ENCODE measurements at regions not wholly inside any gene's neighbourhood (a gene's known extent, or its start where the extent isn't known, plus 50 kb on each side); places are given as distances from the start of the nearest gene placed in this dataset.
A peak's percentile ranks its signal among the peaks of the same experiment; 100 is the strongest.

DNA sequence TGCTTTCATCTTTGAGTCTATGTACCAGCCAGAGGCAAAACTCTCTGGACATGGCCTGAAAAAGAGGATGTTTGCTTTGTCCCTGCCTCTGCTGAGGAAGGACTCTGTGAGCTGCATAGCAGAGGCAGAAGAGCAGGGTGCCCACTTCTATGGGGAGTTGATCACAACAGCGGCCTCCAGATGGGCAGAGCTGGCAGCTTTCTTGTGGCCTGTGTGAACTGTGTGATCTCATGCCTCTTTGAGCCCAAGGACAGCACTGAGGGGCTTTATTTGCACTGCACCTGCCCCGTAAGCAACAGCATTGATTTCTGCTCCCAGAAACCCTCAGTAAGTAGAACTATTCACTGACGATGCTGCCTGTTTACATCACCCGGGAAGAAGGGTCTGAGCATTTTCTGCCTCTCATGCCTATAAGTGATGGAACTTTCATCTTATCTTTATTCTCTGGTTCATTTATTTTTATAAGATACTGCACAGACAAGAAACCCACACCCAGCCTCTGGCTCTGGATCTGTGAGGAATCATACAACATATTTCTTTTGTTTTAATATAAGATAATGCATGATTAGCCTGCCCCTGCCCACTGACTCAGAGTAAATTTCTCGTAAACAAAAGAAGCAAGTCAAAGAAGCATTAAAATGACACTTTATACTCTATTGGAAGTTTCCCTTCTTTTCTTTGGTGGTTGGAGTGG lies 244.2 kb upstream of the SOX21 start:
- Histone ChIP-seq H2AFZ (peak overlapping the region; percentile 60; the same call in 1 of the 2 replicates), H3K27me3 (ENCODE audit: insufficient read depth) (no peaks in the 10 kb centered on the region), H3K36me3 (ENCODE audit: insufficient read depth) (no peaks in the 10 kb centered on the region), H3K4me1 (ENCODE audit: insufficient read depth) (no peaks in the 10 kb centered on the region), H3K27ac (ENCODE audit: low read depth) (no peak overlapping the region), H3K4me2 (no peak overlapping the region), H3K4me3 (no peak overlapping the region), H3F3A (replicated peaks; ENCODE audit: low read depth) (no peaks in the 10 kb centered on the region), H3K79me2 (replicated peaks; ENCODE audit: insufficient read depth) (no peaks in the 10 kb centered on the region), H3K9me2 (ENCODE audit: insufficient read depth) (0 out of 2 replicates have a peak, but pooled peaks cover 7% of the 10 kb centered on the region), H4K20me1 (replicated peaks; ENCODE audit: insufficient read depth) (no peaks in the 10 kb centered on the region)
- no peaks in the 10 kb centered on the region; the same call in 2 of the 3 replicates for H3K36me3 Mint-ChIP-seq (ENCODE audit: low read depth)
- ATAC-seq (no peak), DNase-seq (ENCODE audit: low spot score) (no peak)
- no peaks in the 10 kb centered on the region for H3K4me1 Mint-ChIP-seq
- H3K9me3 Mint-ChIP-seq = no peaks in the 10 kb centered on the region
- H3K27ac Mint-ChIP-seq = no peak overlapping the region
- no peaks in the 10 kb centered on the region for H3K27me3 Mint-ChIP-seq (ENCODE audit: insufficient read depth, low read depth, poor library complexity)
- H3K4me3 Mint-ChIP-seq = no peak overlapping the region
- no peak for TF ChIP-seq ZNF462 (CRISPR knock-in tag; IDR thresholded peaks at IDR 0.05)
- TF ChIP-seq, protein P1, sequence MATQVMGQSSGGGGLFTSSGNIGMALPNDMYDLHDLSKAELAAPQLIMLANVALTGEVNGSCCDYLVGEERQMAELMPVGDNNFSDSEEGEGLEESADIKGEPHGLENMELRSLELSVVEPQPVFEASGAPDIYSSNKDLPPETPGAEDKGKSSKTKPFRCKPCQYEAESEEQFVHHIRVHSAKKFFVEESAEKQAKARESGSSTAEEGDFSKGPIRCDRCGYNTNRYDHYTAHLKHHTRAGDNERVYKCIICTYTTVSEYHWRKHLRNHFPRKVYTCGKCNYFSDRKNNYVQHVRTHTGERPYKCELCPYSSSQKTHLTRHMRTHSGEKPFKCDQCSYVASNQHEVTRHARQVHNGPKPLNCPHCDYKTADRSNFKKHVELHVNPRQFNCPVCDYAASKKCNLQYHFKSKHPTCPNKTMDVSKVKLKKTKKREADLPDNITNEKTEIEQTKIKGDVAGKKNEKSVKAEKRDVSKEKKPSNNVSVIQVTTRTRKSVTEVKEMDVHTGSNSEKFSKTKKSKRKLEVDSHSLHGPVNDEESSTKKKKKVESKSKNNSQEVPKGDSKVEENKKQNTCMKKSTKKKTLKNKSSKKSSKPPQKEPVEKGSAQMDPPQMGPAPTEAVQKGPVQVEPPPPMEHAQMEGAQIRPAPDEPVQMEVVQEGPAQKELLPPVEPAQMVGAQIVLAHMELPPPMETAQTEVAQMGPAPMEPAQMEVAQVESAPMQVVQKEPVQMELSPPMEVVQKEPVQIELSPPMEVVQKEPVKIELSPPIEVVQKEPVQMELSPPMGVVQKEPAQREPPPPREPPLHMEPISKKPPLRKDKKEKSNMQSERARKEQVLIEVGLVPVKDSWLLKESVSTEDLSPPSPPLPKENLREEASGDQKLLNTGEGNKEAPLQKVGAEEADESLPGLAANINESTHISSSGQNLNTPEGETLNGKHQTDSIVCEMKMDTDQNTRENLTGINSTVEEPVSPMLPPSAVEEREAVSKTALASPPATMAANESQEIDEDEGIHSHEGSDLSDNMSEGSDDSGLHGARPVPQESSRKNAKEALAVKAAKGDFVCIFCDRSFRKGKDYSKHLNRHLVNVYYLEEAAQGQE (IDR thresholded peaks at IDR 0.05; ENCODE audit: unreplicated experiment) = no peak
